ENCODE measurements at regions not wholly inside any gene's neighbourhood (a gene's known extent, or its start where the extent isn't known, plus 50 kb on each side); places are given as distances from the start of the nearest gene placed in this dataset.

- TF ChIP-seq CTCF (IDR thresholded peaks at IDR 0.05) (no peak), POLR2A (IDR thresholded peaks at IDR 0.05) (no peak), POLR2AphosphoS5 (IDR thresholded peaks at IDR 0.05) (no peak)
Measured at GRCh38 chr6:50974319-50974718, 155.6 kb downstream of the TFAP2B start.

Data from prostate gland (tissue), 2 donors.